ENCODE measurements at regions not wholly inside any gene's neighbourhood (a gene's known extent, or its start where the extent isn't known, plus 50 kb on each side); places are given as distances from the start of the nearest gene placed in this dataset.

GRCh38 chr18:41206341-41206830 lies 748.6 kb upstream of the PIK3C3 start:
- no peak for DNase-seq

GRCh38 chr18:41199212-41199611 lies 755.8 kb upstream of the PIK3C3 start:
- DNase-seq = no peak

- no peak for DNase-seq
Observed at GRCh38 chr18:41197967-41198366, 757.1 kb upstream of the PIK3C3 start.

GRCh38 chr18:41170346-41170745 lies 784.7 kb upstream of the PIK3C3 start:
- no peak for DNase-seq

GRCh38 chr18:41165625-41166024 lies 789.4 kb upstream of the PIK3C3 start:
- no peak for DNase-seq

GRCh38 chr18:41162781-41163180 lies 792.3 kb upstream of the PIK3C3 start:
- DNase-seq = no peak

- DNase-seq = no peak
Observed at GRCh38 chr18:41162191-41162590, 792.8 kb upstream of the PIK3C3 start.

- DNase-seq = no peak
Observed at GRCh38 chr18:41155910-41156851, 798.9 kb upstream of the PIK3C3 start.

GRCh38 chr18:41155025-41155424 lies 800.0 kb upstream of the PIK3C3 start:
- DNase-seq = no peak

GRCh38 chr18:41153871-41154270 lies 801.2 kb upstream of the PIK3C3 start:
- DNase-seq = no peak

GRCh38 chr18:41150316-41150715 lies 804.7 kb upstream of the PIK3C3 start:
- DNase-seq = no peak

GRCh38 chr18:41146301-41146700 lies 808.7 kb upstream of the PIK3C3 start:
- no peak for DNase-seq

GRCh38 chr18:41145516-41145915 lies 809.5 kb upstream of the PIK3C3 start:
- DNase-seq = no peak

GRCh38 chr18:41144441-41144840 lies 810.6 kb upstream of the PIK3C3 start:
- no peak for DNase-seq

- DNase-seq = no peak
Observed at GRCh38 chr18:41140506-41140905, 814.5 kb upstream of the PIK3C3 start.

GRCh38 chr18:41135146-41135545 lies 819.9 kb upstream of the PIK3C3 start:
- no peak for DNase-seq

GRCh38 chr18:41134426-41134825 lies 820.6 kb upstream of the PIK3C3 start:
- no peak for DNase-seq

- no peak for DNase-seq
Observed at GRCh38 chr18:41131050-41131449, 824.0 kb upstream of the PIK3C3 start.

- no peak for DNase-seq
Observed at GRCh38 chr18:41128545-41128944, 826.5 kb upstream of the PIK3C3 start.

GRCh38 chr18:41128126-41128525 lies 826.9 kb upstream of the PIK3C3 start:
- no peak for DNase-seq

- DNase-seq = no peak
Observed at GRCh38 chr18:41126541-41127235, 828.3 kb upstream of the PIK3C3 start.

GRCh38 chr18:41121116-41121826 lies 833.8 kb upstream of the PIK3C3 start:
- no peak for DNase-seq

GRCh38 chr18:41119031-41119430 lies 836.0 kb upstream of the PIK3C3 start:
- no peak for DNase-seq
